Activated T-cell treated with anti-CD3 and anti-CD28 coated beads, Interleukin-2, amount 50 U/mL, for 1 hour (primary cell): ENCODE measurements at regions not wholly inside any gene's neighbourhood (a gene's known extent, or its start where the extent isn't known, plus 50 kb on each side); places are given as distances from the start of the nearest gene placed in this dataset.

Experiments
- DNase-seq: peaks from one replicate; pipeline ENCODE4 v3.0.0-alpha.2; 2020

DNA sequence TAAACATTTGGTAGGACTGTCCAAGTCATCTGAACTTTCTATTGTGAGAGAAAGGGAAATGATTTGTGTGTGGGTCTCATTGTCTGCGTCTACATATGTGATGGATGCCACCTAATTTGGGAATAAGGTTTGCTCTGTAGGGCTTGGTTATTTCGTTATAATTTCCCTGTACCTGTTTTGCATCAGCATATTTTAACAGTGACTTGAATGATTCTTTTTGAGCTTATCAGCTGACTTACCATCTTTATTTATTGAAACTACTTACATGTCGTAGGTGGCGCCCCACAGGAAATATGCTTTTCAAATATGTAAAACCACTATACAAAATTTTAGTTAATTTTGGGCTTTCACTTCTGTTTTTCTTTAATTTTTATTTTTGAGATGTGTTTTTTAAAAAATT is 56.5 kb upstream of the BCAT1 start:
- no peak for DNase-seq

DNA sequence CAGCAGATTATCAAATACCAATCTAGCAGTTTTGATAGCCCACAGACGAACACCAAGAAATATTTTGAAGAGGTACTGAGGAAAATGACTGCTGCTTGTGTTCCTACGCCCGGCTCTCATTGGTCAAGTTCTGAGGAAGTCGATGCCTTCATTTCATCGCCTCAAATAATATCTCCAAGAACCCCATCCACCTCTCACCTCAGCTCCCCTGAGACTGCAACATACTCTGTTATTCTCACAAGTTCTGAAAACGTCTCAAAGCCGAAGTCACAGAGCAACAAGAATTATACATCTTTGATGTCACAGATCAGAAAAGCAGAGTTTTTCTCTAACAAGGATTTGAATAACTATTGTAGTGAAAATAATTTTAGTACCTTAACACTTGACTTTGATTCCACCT is 55.5 kb upstream of the BCAT1 start:
- no peak for DNase-seq

DNA sequence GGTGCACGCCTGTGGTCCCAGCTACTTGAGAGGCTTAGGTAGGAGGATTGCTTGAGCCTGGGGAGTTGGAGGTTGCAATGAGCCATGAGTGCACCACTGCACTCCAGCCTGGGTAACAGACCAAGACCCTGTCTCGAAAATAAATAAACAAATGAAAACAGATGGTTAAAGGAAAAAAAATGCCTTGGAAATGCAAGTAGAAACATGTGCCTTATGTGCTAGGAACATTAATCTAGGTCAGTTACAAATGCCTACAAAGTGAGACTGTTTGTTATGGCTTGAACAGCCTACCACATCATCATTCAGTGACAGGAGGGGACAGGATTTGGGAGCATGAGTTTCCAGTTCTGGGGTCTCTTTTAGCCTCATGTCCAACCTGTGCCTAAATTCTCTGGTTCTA is 52.4 kb upstream of the BCAT1 start:
- DNase-seq: no peak
